ENCODE measurements at regions not wholly inside any gene's neighbourhood (a gene's known extent, or its start where the extent isn't known, plus 50 kb on each side); places are given as distances from the start of the nearest gene placed in this dataset.
"Not testable (repeated sequence)": the region's sequence is repeated elsewhere in the genome, so short reads cannot be mapped to it uniquely, and the experiment has no call there.

GRCh38 chr1:161454865-161455707, 50.2 kb upstream of the FCGR2A start:
- DNase-seq (ENCODE audit: low read depth in 2 of 2): not testable (repeated sequence)

DNA sequence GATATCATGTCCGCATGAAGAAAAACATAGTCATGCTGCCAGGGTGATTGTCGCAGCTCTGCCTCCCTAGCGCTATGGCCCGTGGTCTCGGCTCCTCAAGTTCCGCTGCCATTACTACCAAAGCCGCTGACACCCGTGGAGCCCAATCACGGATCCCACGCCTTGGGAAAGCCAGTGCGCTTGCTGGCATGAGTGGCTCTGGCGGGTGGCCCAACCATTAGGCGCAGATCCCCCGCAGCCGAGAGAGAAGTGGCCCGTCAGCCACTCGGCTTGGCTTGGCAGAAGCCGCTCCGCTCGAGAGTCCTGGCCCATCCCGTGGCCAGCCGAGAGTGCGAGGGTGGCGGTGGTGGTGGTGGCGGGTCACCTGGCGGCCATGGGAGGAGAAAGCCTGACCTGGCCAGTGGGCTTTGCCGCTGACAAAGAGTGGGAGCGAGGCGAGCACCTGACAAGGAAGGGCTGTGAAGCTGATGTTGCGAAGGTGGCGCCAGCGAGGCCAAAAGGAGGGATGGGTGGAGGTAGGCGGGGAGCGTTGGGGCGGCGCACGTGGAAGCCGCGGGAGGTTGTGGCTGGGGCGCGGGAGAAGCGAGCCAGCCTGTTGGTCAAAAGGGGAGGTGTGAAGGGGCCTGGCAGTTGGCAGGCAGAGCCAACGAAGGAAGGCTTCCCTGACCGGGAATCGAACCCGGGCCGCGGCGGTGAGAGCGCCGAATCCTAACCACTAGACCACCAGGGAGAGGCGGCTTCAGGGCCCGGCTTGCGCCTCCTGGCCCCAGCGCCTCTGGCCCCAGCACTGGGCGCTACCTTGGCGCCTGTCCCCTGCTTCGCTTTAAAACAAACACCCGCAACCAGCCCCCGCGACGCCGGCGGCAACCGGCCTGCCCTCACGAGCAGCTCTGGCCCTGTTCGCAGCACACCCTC, 51.0 kb upstream of the FCGR2A start:
- DNase-seq (ENCODE audit: low read depth in 2 of 2): not testable (repeated sequence)

GRCh38 chr1:161451698-161452348, 53.4 kb upstream of the FCGR2A start:
- DNase-seq (ENCODE audit: low read depth in 2 of 2): not testable (repeated sequence)

DNA sequence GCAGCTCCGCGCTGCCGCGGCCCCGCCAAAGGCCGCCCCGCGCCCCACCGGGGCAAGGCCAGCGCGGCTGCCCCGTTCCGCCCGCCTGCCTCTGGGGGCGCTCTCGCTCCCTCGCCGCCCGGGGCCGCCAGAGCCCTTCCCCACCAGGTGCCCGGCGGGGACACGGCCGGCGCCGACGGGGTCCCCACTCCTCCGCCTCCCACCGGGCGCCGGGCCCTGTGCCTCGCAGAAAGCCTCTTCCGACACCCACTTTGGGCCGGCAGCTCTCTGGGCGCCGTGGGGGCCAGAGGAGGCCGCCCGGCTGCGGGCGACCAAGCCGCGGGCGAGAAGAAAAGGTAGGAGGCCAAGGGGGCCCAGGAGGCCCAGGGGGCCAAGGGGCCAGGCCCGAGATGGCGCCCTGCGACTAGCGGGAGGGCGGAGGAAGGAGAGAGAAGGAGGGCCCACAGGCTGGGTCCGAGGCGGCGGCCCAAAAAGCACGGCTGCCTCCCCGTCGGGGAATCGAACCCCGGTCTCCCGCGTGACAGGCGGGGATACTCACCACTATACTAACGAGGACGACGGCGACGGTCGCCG, 57.4 kb upstream of the FCGR2A start:
- DNase-seq (ENCODE audit: low read depth in 2 of 2): not testable (repeated sequence)

DNA sequence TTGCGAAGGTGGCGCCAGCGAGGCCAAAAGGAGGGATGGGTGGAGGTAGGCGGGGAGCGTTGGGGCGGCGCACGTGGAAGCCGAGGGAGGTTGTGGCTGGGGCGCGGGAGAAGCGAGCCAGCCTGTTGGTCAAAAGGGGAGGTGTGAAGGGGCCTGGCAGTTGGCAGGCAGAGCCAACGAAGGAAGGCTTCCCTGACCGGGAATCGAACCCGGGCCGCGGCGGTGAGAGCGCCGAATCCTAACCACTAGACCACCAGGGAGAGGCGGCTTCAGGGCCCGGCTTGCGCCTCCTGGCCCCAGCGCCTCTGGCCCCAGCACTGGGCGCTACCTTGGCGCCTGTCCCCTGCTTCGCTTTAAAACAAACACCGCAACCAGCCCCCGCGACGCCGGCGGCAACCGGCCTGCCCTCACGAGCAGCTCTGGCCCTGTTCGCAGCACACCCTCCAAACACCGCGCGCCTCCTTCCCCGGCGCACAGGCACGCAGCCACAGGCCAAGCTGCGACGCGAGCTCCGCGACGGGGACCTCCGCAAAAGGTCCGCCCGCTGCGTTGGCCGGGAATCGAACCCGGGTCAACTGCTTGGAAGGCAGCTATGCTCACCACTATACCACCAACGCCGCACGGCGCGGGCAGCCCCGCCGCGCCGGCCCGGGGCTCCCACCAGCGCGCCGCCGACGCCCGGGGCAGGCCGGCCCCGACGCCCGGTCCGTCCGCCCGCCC, 58.1 kb upstream of the FCGR2A start:
- not testable (repeated sequence) for DNase-seq (ENCODE audit: low read depth in 2 of 2)

- DNase-seq (ENCODE audit: low read depth in 2 of 2): not testable (repeated sequence)
Observed at GRCh38 chr1:161444725-161445124, 60.5 kb upstream of the FCGR2A start.

- not testable (repeated sequence) for DNase-seq (ENCODE audit: low read depth in 2 of 2)
Observed at GRCh38 chr1:161444255-161444654, 61.0 kb upstream of the FCGR2A start.

DNA sequence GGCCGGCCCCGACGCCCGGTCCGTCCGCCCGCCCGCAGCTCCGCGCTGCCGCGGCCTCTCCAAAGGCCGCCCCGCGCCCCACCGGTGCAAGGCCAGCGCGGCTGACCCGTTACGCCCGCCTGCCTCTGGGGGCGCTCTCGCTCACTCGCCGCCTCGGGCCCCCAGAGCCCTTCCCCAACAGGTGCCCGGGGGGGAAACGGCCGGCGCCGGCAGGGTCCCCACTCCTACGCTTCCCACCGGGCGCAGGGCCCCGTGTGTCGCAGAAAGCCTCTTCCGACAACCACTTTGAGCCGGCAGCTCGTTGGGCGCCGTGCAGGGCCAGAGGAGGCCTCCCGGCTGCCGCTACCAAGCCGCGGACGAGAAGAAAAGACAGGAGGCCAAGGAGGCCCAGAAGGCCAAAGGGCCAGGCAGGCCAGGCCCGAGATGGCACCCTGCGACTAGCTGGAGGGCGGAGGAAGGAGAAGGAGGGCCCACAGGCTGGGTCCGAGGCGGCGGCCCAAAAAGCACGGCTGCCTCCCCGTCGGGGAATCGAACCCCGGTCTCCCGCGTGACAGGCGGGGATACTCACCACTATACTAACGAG, 64.9 kb upstream of the FCGR2A start:
- peak in 1 of 2 experiments; percentile 3 for DNase-seq (ENCODE audit: low read depth in 2 of 2)

DNA sequence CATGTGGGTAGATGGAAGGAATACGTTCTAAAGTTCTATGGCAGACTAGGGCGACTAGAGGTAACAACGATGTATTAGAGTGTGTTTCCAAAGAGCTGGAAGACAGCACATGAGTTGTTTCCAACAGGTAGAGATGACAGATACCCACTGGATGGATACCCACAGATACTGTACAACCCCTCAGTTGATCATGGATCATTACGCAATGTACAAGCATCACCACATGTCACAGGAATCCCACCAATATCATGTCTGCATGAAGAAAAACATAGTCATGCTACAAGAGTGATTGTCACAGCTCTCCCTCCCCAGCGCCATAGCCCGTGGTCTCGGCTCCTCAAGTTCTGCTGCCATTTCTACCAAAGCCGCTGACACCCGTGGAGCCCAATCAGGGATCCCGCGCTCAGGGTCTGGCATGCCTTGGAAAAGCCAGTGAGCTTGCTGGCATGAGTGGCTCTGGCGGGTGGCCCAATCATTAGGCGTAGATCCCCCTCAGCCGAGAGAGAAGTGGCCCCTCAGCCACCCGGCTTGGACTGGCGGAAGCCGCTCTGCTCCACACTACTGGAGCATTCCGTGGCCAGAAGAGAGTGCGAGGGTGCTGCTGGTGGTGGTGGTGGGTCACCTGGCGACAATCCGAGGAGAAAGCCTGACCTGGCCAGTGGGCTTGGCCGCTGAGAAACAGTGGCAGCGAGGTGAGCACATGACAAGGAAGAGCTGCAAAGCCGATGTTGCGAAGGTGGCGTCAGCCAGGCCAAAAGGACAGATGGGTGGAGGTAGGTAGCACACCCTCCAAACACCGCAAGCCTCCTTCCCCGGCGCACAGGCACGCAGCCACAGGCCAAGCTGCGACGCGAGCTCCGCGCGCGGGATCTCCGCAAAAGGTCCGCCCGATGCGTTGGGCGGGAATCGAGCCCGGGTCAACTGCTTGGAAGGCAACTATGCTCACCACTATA, 65.7 kb upstream of the FCGR2A start:
- DNase-seq (ENCODE audit: low read depth in 2 of 2): no peak

- DNase-seq (ENCODE audit: low read depth in 2 of 2): not testable (repeated sequence)
Observed at GRCh38 chr1:161433191-161433590, 65.5 kb upstream of the CFAP126 start.

DNA sequence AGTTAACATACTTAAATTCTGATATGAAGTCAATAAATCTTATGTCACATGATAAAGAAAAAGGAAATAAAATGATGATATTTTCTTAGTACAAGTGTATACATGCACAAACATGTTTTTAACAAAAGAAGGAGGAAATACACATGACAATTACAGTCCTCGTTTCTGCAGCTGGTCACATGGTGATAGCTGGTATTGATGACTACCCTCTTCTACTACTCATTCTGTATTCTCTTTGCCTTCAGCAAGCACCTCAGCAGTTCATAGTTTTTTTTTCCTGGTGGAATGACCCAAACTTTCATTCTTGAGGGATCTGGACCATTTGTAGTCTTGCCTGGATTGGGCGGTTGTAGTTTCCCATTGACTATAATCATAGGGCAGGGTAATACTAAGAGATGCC, 64.4 kb upstream of the CFAP126 start:
- DNase-seq (ENCODE audit: low read depth in 2 of 2): no peak

GRCh38 chr1:161427733-161428516, 60.2 kb upstream of the CFAP126 start:
- peak in 1 of 2 experiments; percentile 3 for DNase-seq (ENCODE audit: low read depth in 2 of 2)

- DNase-seq (ENCODE audit: low read depth in 2 of 2): not testable (repeated sequence)
Observed at GRCh38 chr1:161422914-161423313, 55.2 kb upstream of the CFAP126 start.

- no peak for DNase-seq (ENCODE audit: low read depth in 2 of 2)
Observed at GRCh38 chr1:161421456-161421855, 53.8 kb upstream of the CFAP126 start.

DNA sequence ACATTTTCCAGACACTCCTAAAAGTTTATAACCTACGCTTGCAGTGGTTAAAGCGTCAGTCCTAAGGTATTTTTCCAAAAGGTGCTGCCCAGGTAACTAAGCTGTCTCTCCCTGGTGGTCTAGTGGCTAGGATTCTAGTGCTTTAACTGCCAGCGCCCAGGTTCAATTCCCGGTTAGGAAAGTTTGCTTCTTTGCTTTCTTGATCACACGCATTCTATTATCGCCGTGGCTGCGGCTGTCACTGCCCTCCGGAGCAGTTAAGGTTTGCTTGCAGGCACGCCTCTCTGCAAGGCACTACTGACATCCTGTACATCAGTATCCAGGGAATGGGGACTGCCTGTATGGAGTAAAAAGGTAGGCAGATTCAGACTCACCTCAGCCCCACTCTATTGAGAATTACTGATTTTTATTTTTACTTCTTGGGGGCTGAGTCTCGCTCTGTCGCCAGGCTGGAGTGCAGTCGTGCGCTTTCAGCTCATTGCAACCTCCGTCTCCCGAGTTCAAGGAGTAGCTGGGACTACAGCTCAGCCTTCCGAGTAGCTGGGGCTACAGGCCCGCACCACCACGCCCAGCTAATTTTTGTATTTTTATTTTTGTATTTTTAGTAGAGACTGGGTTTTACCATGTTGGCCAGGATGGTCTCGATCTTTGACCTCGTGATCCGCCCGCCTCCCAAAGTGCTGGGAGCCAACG, 53.2 kb upstream of the CFAP126 start:
- no peak for DNase-seq (ENCODE audit: low read depth in 2 of 2)

DNA sequence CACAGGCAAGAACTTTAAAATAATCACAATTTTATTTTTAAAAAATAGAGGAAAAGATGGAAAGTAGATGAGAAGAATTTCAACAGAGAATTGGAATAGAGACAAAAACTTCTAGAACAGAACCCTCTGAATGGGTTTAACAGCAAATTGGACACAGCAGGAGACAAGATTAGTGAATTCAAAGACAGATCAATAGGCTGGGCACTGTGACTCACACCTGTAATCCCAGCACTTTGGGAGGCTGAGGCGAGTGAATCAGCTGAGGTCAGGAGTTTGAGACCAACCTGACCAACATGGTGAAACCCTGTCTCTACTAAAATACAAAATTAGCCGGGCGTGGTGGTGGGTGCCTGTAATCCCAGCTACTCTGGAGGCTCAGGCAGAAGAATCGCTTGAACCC, 49.9 kb upstream of the CFAP126 start:
- DNase-seq (ENCODE audit: low read depth in 2 of 2): not testable (repeated sequence)
